CD4-positive, CD25-positive, alpha-beta regulatory T cell (primary cell): ENCODE measurements at regions not wholly inside any gene's neighbourhood (a gene's known extent, or its start where the extent isn't known, plus 50 kb on each side); places are given as distances from the start of the nearest gene placed in this dataset.

Experiments
- ATAC-seq, 2 donors: fragments of 150-1000 bp; cut with Tn5 transposase; one replicate each; pipeline ENCODE4 v1.10.0; 2021; ENCODE audit warnings: low read depth in 2 of 2, moderate number of reproducible peaks in 2 of 2, moderate library complexity in 1 of 2
- DNase-seq, 3 donors: peaks; one replicate each; pipeline versions ENCODE4 v3.0.0 to v3.0.0-alpha.2; 2012 to 2022; ENCODE audit warnings: mixed read lengths in 1 of 3
- H3K27ac ChIP-seq: one replicate; pipeline ENCODE4 v1.7.0; 2013; ENCODE audit warnings: mild to moderate bottlenecking, low read length; ENCODE audit not compliant: insufficient read depth, poor library complexity, severe bottlenecking
- H3K27me3 ChIP-seq: one replicate; pipeline ENCODE4 v1.7.0; 2013; ENCODE audit warnings: low read length; ENCODE audit not compliant: control insufficient read depth, insufficient read depth
- H3K36me3 ChIP-seq: one replicate; pipeline ENCODE4 v1.7.0; 2013; ENCODE audit warnings: mild to moderate bottlenecking, low read length, moderate library complexity; ENCODE audit not compliant: control insufficient read depth, insufficient read depth
- H3K4me1 ChIP-seq: 2 replicates; pipeline ENCODE4 v1.7.0; 2013; ENCODE audit warnings: mild to moderate bottlenecking, low read length; ENCODE audit not compliant: insufficient read depth, control insufficient read depth, poor library complexity, severe bottlenecking
- H3K4me3 ChIP-seq: one replicate; pipeline ENCODE4 v1.7.0; 2013; ENCODE audit warnings: low read depth, mild to moderate bottlenecking, low read length, moderate library complexity
- H3K9me3 ChIP-seq, 2 experiments: 1 replicate in 1 of 2; 2 replicates in 1 of 2; pipeline ENCODE4 v1.7.0; 2013; ENCODE audit warnings: low read length in 2 of 2, mild to moderate bottlenecking in 1 of 2, moderate library complexity in 1 of 2; ENCODE audit not compliant: control insufficient read depth in 2 of 2
- H3K27ac Mint-ChIP-seq, 3 donors: one replicate each; pipeline ENCODE4 v1.8.0; 2020 to 2022; ENCODE audit warnings: mild to moderate bottlenecking in 3 of 3, mixed read lengths in 3 of 3, moderate library complexity in 2 of 3
- H3K27me3 Mint-ChIP-seq: one replicate; pipeline ENCODE4 v1.8.0; 2022; ENCODE audit warnings: mild to moderate bottlenecking, mixed read lengths
- H3K36me3 Mint-ChIP-seq: one replicate; pipeline ENCODE4 v1.8.0; 2020; ENCODE audit warnings: mixed read lengths
- H3K4me1 Mint-ChIP-seq, 4 donors: one replicate each; pipeline ENCODE4 v1.8.0; 2020 to 2022; ENCODE audit warnings: mixed read lengths in 4 of 4, mild to moderate bottlenecking in 1 of 4
- H3K4me3 Mint-ChIP-seq, 4 donors: one replicate each; pipeline ENCODE4 v1.8.0; 2020 to 2022; ENCODE audit warnings: mild to moderate bottlenecking in 4 of 4, mixed read lengths in 4 of 4, moderate library complexity in 3 of 4
- H3K9me3 Mint-ChIP-seq, 7 donors: one replicate each; pipeline ENCODE4 v1.8.0; 2020 to 2022; ENCODE audit warnings: mixed read lengths in 7 of 7, mild to moderate bottlenecking in 3 of 7, moderate library complexity in 2 of 7

- Mint-ChIP-seq H3K9me3 (no peaks in the 10 kb centered on the region), H3K27ac (no peak overlapping the region), H3K27me3 (no peaks in the 10 kb centered on the region), H3K36me3 (no peaks in the 10 kb centered on the region), H3K4me1 (no peaks in the 10 kb centered on the region), H3K4me3 (no peak overlapping the region)
- ATAC-seq = no peak
- Histone ChIP-seq H3K27me3 (no peaks in the 10 kb centered on the region), H3K4me1 (no peaks in the 10 kb centered on the region), H3K9me3 (no peaks in the 10 kb centered on the region), H3K36me3 (no peaks in the 10 kb centered on the region), H3K4me3 (no peak overlapping the region), H3K27ac (no peak overlapping the region)
- DNase-seq = no peak
These were observed 64.3 kb downstream of the SHANK2 start for GRCh38 chr11:71188073-71188472.

DNA sequence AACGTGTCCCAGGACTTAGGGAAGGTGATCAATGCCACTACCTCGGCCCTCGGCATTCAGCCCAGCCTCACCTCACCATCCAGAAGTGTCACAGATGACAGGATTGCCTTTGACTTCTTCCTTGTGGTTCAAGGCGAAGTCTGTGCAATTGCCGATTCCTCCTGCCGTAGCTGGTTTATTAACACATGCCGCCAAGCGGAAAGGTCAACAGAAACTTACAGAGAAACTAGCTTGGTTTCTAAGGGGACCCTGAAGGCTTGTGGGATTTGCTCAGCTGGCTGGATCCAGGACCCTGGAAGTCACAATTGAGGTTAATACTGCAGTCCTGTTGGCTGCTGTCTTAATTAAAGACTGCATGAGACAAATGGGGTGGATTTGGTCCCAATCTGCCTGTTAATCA, 65.6 kb downstream of the SHANK2 start:
- Mint-ChIP-seq H3K4me1 (no peaks in the 10 kb centered on the region), H3K27me3 (no peaks in the 10 kb centered on the region), H3K9me3 (no peaks in the 10 kb centered on the region), H3K4me3 (no peak overlapping the region), H3K36me3 (no peaks in the 10 kb centered on the region), H3K27ac (no peak overlapping the region)
- H3K4me3 ChIP-seq = no peak overlapping the region
- no peaks in the 10 kb centered on the region for H3K27me3 ChIP-seq
- no peak for ATAC-seq
- no peak overlapping the region for H3K27ac ChIP-seq
- H3K9me3 ChIP-seq = no peaks in the 10 kb centered on the region
- no peak for DNase-seq
- no peaks in the 10 kb centered on the region for H3K36me3 ChIP-seq
- H3K4me1 ChIP-seq = no peaks in the 10 kb centered on the region

DNA sequence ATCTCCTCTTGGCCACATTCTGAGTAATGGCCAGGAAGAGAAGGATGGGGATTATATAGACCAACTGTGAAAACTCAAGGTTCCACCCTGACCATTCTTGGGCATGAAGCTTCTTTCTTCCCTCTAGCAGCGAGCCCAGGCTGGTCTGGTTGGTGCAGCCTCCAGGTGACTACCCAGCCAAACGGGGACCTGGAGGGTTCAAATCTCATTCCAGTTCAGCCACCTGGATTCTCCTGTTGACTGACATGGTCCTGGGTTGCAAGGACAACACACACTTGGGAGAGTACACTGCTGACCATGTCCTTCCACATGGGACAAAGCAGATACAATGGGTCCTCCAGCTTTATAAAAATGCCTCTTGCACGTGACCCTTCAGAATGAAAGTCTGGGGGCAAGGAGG, 67.0 kb downstream of the SHANK2 start:
- ATAC-seq (no peak), DNase-seq (no peak)
- Mint-ChIP-seq H3K4me1 (no peaks in the 10 kb centered on the region), H3K27me3 (no peaks in the 10 kb centered on the region), H3K36me3 (no peaks in the 10 kb centered on the region), H3K9me3 (no peaks in the 10 kb centered on the region), H3K27ac (no peak overlapping the region), H3K4me3 (no peak overlapping the region)
- Histone ChIP-seq H3K4me3 (no peak overlapping the region), H3K27me3 (no peaks in the 10 kb centered on the region), H3K9me3 (no peaks in the 10 kb centered on the region), H3K4me1 (no peaks in the 10 kb centered on the region), H3K36me3 (no peaks in the 10 kb centered on the region), H3K27ac (no peak overlapping the region)

GRCh38 chr11:71184421-71185210, 67.8 kb downstream of the SHANK2 start:
- Mint-ChIP-seq H3K27me3 (peaks cover under 1% of the 10 kb centered on the region), H3K4me1 (no peaks in the 10 kb centered on the region), H3K27ac (no peak overlapping the region), H3K9me3 (no peaks in the 10 kb centered on the region), H3K4me3 (no peak overlapping the region), H3K36me3 (no peaks in the 10 kb centered on the region)
- no peak for ATAC-seq
- no peak overlapping the region for H3K4me3 ChIP-seq
- no peak overlapping the region for H3K27ac ChIP-seq
- H3K36me3 ChIP-seq = no peaks in the 10 kb centered on the region
- DNase-seq = no peak
- no peaks in the 10 kb centered on the region for H3K27me3 ChIP-seq
- no peaks in the 10 kb centered on the region for H3K9me3 ChIP-seq
- H3K4me1 ChIP-seq = no peaks in the 10 kb centered on the region

- ATAC-seq (no peak), DNase-seq (no peak)
- no peaks in the 10 kb centered on the region for H3K36me3 Mint-ChIP-seq
- no peaks in the 10 kb centered on the region for H3K9me3 ChIP-seq
- no peak overlapping the region for H3K27ac Mint-ChIP-seq
- H3K27me3 ChIP-seq = no peaks in the 10 kb centered on the region
- H3K4me3 Mint-ChIP-seq = no peak overlapping the region
- H3K27ac ChIP-seq = no peak overlapping the region
- H3K36me3 ChIP-seq = no peaks in the 10 kb centered on the region
- no peaks in the 10 kb centered on the region for H3K4me1 ChIP-seq
- no peak overlapping the region for H3K4me3 ChIP-seq
- H3K9me3 Mint-ChIP-seq = no peaks in the 10 kb centered on the region
- H3K27me3 Mint-ChIP-seq = peaks cover 5% of the 10 kb centered on the region
- H3K4me1 Mint-ChIP-seq = no peaks in the 10 kb centered on the region
These were observed 68.5 kb downstream of the SHANK2 start for GRCh38 chr11:71183878-71184277.

DNA sequence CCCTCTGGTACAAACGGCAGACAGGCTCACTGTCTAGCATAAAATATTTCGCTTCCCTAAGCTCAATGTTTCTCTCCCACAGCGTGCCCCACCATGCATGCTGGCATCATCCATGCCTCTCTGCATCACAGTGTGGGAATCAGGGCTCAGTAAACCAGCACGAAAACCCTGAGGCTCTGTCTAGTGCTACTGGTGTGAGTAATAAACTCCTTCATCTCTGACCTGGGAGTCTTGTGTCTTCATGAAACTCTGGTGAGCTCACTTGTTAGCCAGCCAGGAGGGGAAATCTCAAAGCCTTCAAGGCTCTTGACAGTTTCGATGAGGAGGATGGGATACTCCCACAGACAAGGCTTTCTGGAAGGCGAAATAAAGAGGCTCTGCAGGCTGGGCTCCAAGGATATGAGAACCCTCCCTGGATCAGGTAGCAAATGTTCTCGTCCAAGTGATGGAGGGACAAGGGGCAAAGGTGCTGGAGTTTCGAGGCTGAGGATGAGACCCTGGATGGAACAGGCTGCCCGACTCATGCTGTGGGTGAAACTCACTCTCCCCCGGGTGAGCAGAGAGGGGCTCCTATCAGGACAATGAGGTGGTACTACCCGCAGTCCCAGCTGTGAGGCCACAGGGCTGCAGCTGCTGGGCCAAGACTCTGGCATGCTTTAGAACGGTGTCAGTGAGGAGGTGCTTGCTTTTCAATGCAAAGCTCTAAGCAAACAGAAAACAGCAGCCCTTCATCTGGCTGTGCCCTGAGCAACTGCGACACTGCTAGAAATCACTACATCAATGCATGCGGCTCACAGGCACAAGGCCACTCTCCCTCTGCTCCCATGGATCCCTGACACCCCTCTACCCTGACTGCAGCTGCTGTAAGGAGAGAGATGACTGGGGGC, 69.3 kb downstream of the SHANK2 start:
- H3K4me3 Mint-ChIP-seq = no peak overlapping the region
- Histone ChIP-seq H3K36me3 (no peaks in the 10 kb centered on the region), H3K27me3 (no peaks in the 10 kb centered on the region), H3K9me3 (no peaks in the 10 kb centered on the region), H3K4me1 (no peaks in the 10 kb centered on the region), H3K27ac (no peak overlapping the region), H3K4me3 (no peak overlapping the region)
- no peak overlapping the region for H3K27ac Mint-ChIP-seq
- peaks cover 5% of the 10 kb centered on the region for H3K27me3 Mint-ChIP-seq
- H3K9me3 Mint-ChIP-seq = peaks cover 0 to 2% (median 0%) of the 10 kb centered on the region in 7 donors
- no peak for ATAC-seq
- no peaks in the 10 kb centered on the region for H3K4me1 Mint-ChIP-seq
- no peak for DNase-seq
- H3K36me3 Mint-ChIP-seq = no peaks in the 10 kb centered on the region

GRCh38 chr11:71181566-71181965, 70.8 kb downstream of the SHANK2 start:
- no peak overlapping the region for H3K4me3 Mint-ChIP-seq
- DNase-seq = no peak
- H3K36me3 Mint-ChIP-seq = no peaks in the 10 kb centered on the region
- peaks cover 0 to 4% (median 1%) of the 10 kb centered on the region in 7 donors for H3K9me3 Mint-ChIP-seq
- Histone ChIP-seq H3K36me3 (no peaks in the 10 kb centered on the region), H3K9me3 (peaks cover 0 to 3% of the 10 kb centered on the region in 2 experiments), H3K4me3 (no peak overlapping the region), H3K27me3 (no peaks in the 10 kb centered on the region), H3K4me1 (no peaks in the 10 kb centered on the region), H3K27ac (no peak overlapping the region)
- H3K27me3 Mint-ChIP-seq = peaks cover 5% of the 10 kb centered on the region
- no peak for ATAC-seq
- no peaks in the 10 kb centered on the region for H3K4me1 Mint-ChIP-seq
- no peak overlapping the region for H3K27ac Mint-ChIP-seq
